ENCODE measurements at regions not wholly inside any gene's neighbourhood (a gene's known extent, or its start where the extent isn't known, plus 50 kb on each side); places are given as distances from the start of the nearest gene placed in this dataset.

GRCh38 chr4:98210281-98210680 lies 50.9 kb upstream of the RAP1GDS1 start:
- no peak overlapping the region for H3K4me3 ChIP-seq
- WGBS, 4 donors = 69 to 87% (median 77%) methylated on average over 1 of the region's 1 CpG
- TF ChIP-seq POLR2A (IDR thresholded peaks at IDR 0.05) = no peak
- TF ChIP-seq CTCF (IDR thresholded peaks at IDR 0.05) = no peak
- DNase-seq (no peak), ATAC-seq (no peak)
- no peaks in the 10 kb centered on the region for H3K27me3 ChIP-seq
- intact Hi-C loops (cut with DNase I) = no loop called here
- H3K4me1 ChIP-seq = no peaks in the 10 kb centered on the region
- H3K9me3 ChIP-seq = no peaks in the 10 kb centered on the region
- no peaks in the 10 kb centered on the region for H3K36me3 ChIP-seq
- H3K27ac ChIP-seq = no peak overlapping the region

DNA sequence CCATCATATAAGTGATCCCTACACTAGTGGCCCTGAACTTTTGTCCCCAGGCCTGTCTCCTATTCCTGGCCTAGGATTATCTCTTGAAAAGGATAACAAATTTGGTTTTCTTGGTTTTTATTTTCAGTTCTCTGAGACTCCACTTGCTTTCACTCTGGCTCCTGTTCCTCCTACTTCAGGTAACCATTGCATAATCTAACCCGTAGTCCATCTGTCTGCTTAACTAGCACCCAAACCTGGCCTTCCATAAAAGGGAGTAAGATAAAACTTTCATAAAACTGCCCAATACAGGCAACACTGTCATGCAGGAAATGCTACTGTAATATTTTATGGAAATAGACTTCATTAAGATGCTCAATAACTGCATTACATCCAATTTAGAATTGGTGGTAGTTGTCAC lies 52.1 kb upstream of the RAP1GDS1 start:
- intact Hi-C loops (cut with DNase I) = no loop called here
- 85 to 93% (median 89%) methylated on average over 1 of the region's 1 CpG for WGBS, 4 donors
- Histone ChIP-seq H3K4me3 (no peak overlapping the region), H3K36me3 (no peaks in the 10 kb centered on the region), H3K9me3 (no peaks in the 10 kb centered on the region), H3K4me1 (no peaks in the 10 kb centered on the region), H3K27ac (no peak overlapping the region), H3K27me3 (no peaks in the 10 kb centered on the region)
- TF ChIP-seq POLR2A (IDR thresholded peaks at IDR 0.05) (no peak), CTCF (IDR thresholded peaks at IDR 0.05) (no peak)
- DNase-seq (no peak), ATAC-seq (no peak)

DNA sequence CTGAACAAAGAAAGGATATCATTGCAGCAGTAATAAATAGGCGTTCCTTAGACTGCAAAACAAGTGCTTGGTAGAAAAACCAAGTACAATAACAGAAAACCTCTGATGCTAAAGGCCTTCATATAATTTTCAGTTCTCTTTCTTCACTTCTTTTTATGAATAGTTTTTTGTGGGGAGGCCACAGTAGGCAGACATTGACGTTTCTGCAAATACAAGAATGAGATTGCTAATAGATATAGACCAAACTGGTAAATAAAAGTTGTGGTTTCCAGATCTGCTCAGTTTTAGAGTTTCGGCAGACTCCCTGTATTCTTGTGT lies 57.0 kb upstream of the RAP1GDS1 start:
- peaks cover 0 to 6% (median 0%) of the 10 kb centered on the region in 12 donors for H3K9me3 ChIP-seq
- intact Hi-C loops (cut with DNase I) = no loop called here

More for the DNA sequence above, 57.0 kb upstream of the RAP1GDS1 start:
- no peak overlapping the region for H3K27ac ChIP-seq
- no peak for ATAC-seq
- DNase-seq = no peak
- no peaks in the 10 kb centered on the region for H3K27me3 ChIP-seq
- 83 to 91% (median 85%) methylated on average over 3 of the region's 3 CpGs for WGBS, 4 donors
- H3K36me3 ChIP-seq = no peaks in the 10 kb centered on the region
- H3K4me3 ChIP-seq = no peak overlapping the region
- TF ChIP-seq CTCF (IDR thresholded peaks at IDR 0.05) (no peak), POLR2A (IDR thresholded peaks at IDR 0.05) (no peak)
- no peaks in the 10 kb centered on the region for H3K4me1 ChIP-seq

All from heart left ventricle (tissue), 16 donors.